ENCODE measurements at regions not wholly inside any gene's neighbourhood (a gene's known extent, or its start where the extent isn't known, plus 50 kb on each side); places are given as distances from the start of the nearest gene placed in this dataset.

DNA sequence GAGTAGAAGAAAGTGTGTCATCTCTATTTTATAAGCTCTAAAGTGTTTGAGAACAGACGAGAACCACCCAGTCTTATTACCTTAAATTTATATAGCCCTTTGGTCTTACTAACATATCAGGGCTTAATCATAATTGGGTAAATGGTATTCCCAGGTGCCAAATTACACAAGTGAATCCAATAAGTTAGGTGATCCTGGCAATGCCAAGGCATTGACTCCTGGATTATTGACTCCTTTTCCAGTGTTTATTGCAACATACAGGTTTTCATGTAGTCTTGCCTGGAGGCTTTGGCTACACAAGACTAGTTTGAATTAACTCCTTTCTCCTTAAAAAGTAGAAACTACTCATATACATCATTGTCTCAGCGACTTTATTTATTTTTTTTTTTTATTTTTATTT lies 59.7 kb upstream of the MAPRE2 start:
- Histone ChIP-seq H3K9ac (ENCODE audit: low read depth in 1 of 2, low read length in 2 of 2) (no peak overlapping the region), H3K9me3 (ENCODE audit: control insufficient read depth in 4 of 4, low read length in 3 of 4) (no peaks in the 10 kb centered on the region), H3K27me3 (ENCODE audit: control insufficient read depth in 4 of 4, insufficient read depth in 4 of 4, low read length in 3 of 4) (no peaks in the 10 kb centered on the region), H3K4me3 (ENCODE audit: low read depth in 1 of 3, low read length in 3 of 3) (no peak overlapping the region), H3K27ac (ENCODE audit: low read depth in 1 of 2, low read length in 2 of 2) (no peak overlapping the region), H3K36me3 (ENCODE audit: control insufficient read depth in 4 of 4, insufficient read depth in 3 of 4, low read depth in 1 of 4, low read length in 3 of 4) (no peaks in the 10 kb centered on the region), H3K4me1 (ENCODE audit: control insufficient read depth in 4 of 4, insufficient read depth in 4 of 4, low read length in 3 of 4) (peaks cover 5 to 27% (median 22%) of the 10 kb centered on the region in 4 donors)
- no peak for TF ChIP-seq TAF1 (conservative IDR thresholded peaks at IDR 0.05)
- peak; percentile 23 to 40 for TF ChIP-seq JUND (IDR thresholded peaks at IDR 0.05)
- peak; percentile 96 for TF ChIP-seq RXRA (IDR thresholded peaks at IDR 0.05)
- TF ChIP-seq, protein P1, sequence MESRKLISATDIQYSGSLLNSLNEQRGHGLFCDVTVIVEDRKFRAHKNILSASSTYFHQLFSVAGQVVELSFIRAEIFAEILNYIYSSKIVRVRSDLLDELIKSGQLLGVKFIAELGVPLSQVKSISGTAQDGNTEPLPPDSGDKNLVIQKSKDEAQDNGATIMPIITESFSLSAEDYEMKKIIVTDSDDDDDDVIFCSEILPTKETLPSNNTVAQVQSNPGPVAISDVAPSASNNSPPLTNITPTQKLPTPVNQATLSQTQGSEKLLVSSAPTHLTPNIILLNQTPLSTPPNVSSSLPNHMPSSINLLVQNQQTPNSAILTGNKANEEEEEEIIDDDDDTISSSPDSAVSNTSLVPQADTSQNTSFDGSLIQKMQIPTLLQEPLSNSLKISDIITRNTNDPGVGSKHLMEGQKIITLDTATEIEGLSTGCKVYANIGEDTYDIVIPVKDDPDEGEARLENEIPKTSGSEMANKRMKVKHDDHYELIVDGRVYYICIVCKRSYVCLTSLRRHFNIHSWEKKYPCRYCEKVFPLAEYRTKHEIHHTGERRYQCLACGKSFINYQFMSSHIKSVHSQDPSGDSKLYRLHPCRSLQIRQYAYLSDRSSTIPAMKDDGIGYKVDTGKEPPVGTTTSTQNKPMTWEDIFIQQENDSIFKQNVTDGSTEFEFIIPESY (IDR thresholded peaks at IDR 0.05) = no peak
- TF ChIP-seq SP1 (IDR thresholded peaks at IDR 0.05) = peak; percentile 35
- no peak for TF ChIP-seq EGR1 (IDR thresholded peaks at IDR 0.05; ENCODE audit: low read depth in 2 of 2)
- TF ChIP-seq FOXA2 (IDR thresholded peaks at IDR 0.05) = peak; percentile 49
- TF ChIP-seq HNF4A (conservative IDR thresholded peaks at IDR 0.05) = peak; percentile 41 to 58
- DNase-seq (ENCODE audit: low spot score) = no peak
- WGBS = 56% methylated on average over 2 of the region's 2 CpGs

DNA sequence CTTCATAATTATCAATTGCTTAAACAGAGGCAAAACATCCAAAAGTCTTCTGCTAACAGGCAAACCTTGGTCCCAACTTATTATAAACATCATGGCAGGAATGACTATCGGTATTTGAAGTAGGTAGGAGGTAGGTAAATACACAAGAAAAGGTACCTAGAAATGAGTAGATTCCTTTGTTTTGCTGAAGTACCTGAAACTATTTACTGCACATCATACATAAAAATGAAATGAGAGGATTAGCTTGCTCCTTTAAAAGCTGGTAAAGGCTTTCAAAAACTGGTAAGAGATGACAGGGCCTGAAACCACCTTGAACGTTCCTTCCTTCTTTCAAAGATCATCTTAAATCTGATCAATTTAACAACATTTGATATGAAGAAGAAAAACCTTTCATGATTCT lies 55.2 kb upstream of the MAPRE2 start:
- H3K27ac ChIP-seq (ENCODE audit: low read depth in 1 of 2, low read length in 2 of 2) = no peak overlapping the region
- 95% methylated on average over 2 of the region's 2 CpGs for WGBS
- H3K27me3 ChIP-seq (ENCODE audit: control insufficient read depth in 4 of 4, insufficient read depth in 4 of 4, low read length in 3 of 4) = no peaks in the 10 kb centered on the region
- H3K4me3 ChIP-seq (ENCODE audit: low read depth in 1 of 3, low read length in 3 of 3) = no peak overlapping the region
- no peaks in the 10 kb centered on the region for H3K9me3 ChIP-seq (ENCODE audit: control insufficient read depth in 4 of 4, low read length in 3 of 4)
- no peak overlapping the region for H3K9ac ChIP-seq (ENCODE audit: low read depth in 1 of 2, low read length in 2 of 2)
- H3K4me1 ChIP-seq (ENCODE audit: control insufficient read depth in 4 of 4, insufficient read depth in 4 of 4, low read length in 3 of 4) = peaks cover 0 to 2% (median under 1%) of the 10 kb centered on the region in 4 donors
- no peak for DNase-seq (ENCODE audit: low spot score)
- TF ChIP-seq FOXA2 (IDR thresholded peaks at IDR 0.05) (no peak), ATF3 (IDR thresholded peaks at IDR 0.05) (no peak), HNF4A (conservative IDR thresholded peaks at IDR 0.05) (no peak), EGR1 (IDR thresholded peaks at IDR 0.05; ENCODE audit: low read depth in 2 of 2) (no peak), GABPA (IDR thresholded peaks at IDR 0.05 in 1 of 2, conservative IDR thresholded peaks at IDR 0.05 in 1 of 2) (no peak), FOXA1 (IDR thresholded peaks at IDR 0.05) (no peak), JUND (IDR thresholded peaks at IDR 0.05) (no peak), TAF1 (conservative IDR thresholded peaks at IDR 0.05) (no peak), HNF4G (IDR thresholded peaks at IDR 0.05) (no peak), NR2F2 (IDR thresholded peaks at IDR 0.05) (no peak), SP1 (IDR thresholded peaks at IDR 0.05) (no peak), CTCF (IDR thresholded peaks at IDR 0.05; ENCODE audit: low read depth, low read length, missing input control) (no peak), RXRA (IDR thresholded peaks at IDR 0.05) (no peak), RAD21 (IDR thresholded peaks at IDR 0.05) (no peak), YY1 (IDR thresholded peaks at IDR 0.05) (no peak), REST (IDR thresholded peaks at IDR 0.05) (no peak)
- TF ChIP-seq, protein P2, sequence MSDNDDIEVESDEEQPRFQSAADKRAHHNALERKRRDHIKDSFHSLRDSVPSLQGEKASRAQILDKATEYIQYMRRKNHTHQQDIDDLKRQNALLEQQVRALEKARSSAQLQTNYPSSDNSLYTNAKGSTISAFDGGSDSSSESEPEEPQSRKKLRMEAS (IDR thresholded peaks at IDR 0.05) = no peak
- TF ChIP-seq, protein P1 (IDR thresholded peaks at IDR 0.05) = no peak
- H3K36me3 ChIP-seq (ENCODE audit: control insufficient read depth in 4 of 4, insufficient read depth in 3 of 4, low read depth in 1 of 4, low read length in 3 of 4) = no peaks in the 10 kb centered on the region
